Suprapubic skin (tissue), 4 donors: ENCODE measurements at regions not wholly inside any gene's neighbourhood (a gene's known extent, or its start where the extent isn't known, plus 50 kb on each side); places are given as distances from the start of the nearest gene placed in this dataset.

Source experiments
- EP300 ChIP-seq: sonication (generic); formaldehyde crosslinking; IDR thresholded peaks from one replicate; pipeline ENCODE4 v1.6.1; 2017; ENCODE audit warnings: antibody characterized with exemption
- POLR2A ChIP-seq, 2 donors: fragments of 450-650 bp; IDR thresholded peaks; one replicate each; pipeline ENCODE4 v1.6.1; 2017; ENCODE audit warnings: antibody characterized with exemption in 2 of 2, mild to moderate bottlenecking in 2 of 2, moderate library complexity in 2 of 2
- POLR2AphosphoS5 ChIP-seq, 3 donors: sonication (generic); formaldehyde crosslinking; IDR thresholded peaks; one replicate each; pipeline ENCODE4 v1.6.1; 2017; ENCODE audit warnings: antibody characterized with exemption in 3 of 3
- TF ChIP-seq, protein P1 (sequence below), 2 donors: fragments of 200-600 bp in 1 of 2; fragments of 450-650 bp in 1 of 2; sonication (generic) in 1 of 2; IDR thresholded peaks; one replicate each; pipeline ENCODE4 v1.5.1; 2016 to 2019; ENCODE audit warnings: antibody characterized with exemption in 2 of 2, mild to moderate bottlenecking in 1 of 2, moderate library complexity in 1 of 2

DNA sequence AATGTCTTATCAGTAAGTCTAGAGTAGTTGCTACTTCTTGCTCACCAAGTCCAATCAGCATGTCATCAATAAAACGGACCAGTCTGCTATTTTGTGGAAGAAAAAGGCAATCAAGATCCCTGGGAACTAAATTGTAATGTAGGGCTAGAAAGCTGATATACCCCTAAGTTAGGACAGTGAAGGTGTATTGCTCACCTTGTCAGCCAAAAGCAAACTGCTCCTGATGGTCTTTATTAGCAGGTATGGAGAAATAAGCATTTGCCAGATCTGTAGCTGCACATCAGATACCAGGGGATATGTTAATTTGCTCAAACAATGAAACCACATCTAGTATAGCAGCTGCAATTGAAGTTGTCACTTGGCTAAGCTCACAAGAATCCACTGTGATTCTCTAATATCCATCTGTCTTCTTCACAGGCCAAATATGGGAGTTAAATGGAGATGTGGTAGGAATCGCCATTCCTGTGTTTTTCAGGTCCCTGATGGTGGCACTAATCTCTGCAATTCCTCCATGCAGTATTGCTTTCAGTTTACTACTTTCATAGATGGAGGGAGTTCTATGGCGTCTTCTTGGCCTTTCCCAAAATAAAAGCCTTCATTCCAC is 75.0 kb downstream of the TMEM237 start:
- TF ChIP-seq EP300 (no peak), POLR2AphosphoS5 (IDR thresholded peaks at IDR 0.05) (no peak), POLR2A (IDR thresholded peaks at IDR 0.05) (no peak)
- TF ChIP-seq, protein P1, sequence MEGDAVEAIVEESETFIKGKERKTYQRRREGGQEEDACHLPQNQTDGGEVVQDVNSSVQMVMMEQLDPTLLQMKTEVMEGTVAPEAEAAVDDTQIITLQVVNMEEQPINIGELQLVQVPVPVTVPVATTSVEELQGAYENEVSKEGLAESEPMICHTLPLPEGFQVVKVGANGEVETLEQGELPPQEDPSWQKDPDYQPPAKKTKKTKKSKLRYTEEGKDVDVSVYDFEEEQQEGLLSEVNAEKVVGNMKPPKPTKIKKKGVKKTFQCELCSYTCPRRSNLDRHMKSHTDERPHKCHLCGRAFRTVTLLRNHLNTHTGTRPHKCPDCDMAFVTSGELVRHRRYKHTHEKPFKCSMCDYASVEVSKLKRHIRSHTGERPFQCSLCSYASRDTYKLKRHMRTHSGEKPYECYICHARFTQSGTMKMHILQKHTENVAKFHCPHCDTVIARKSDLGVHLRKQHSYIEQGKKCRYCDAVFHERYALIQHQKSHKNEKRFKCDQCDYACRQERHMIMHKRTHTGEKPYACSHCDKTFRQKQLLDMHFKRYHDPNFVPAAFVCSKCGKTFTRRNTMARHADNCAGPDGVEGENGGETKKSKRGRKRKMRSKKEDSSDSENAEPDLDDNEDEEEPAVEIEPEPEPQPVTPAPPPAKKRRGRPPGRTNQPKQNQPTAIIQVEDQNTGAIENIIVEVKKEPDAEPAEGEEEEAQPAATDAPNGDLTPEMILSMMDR (IDR thresholded peaks at IDR 0.05) = no peak
